Activated T-cell treated with anti-CD3 and anti-CD28 coated beads, Interleukin-2, amount 50 U/mL, for 72 hours (primary cell): ENCODE measurements at regions not wholly inside any gene's neighbourhood (a gene's known extent, or its start where the extent isn't known, plus 50 kb on each side); places are given as distances from the start of the nearest gene placed in this dataset.

Experiments
- ATAC-seq, 2 donors: fragments of 150-1000 bp; cut with Tn5 transposase; replicated peaks in 1 of 2; 2 replicates each; pipeline ENCODE4 v1.10.0; 2021; ENCODE audit warnings: moderate library complexity in 2 of 2, mild to moderate bottlenecking in 1 of 2
- DNase-seq, 2 donors: peaks; one replicate each; pipeline ENCODE4 v3.0.0; 2021 to 2022; ENCODE audit warnings: mixed read lengths in 1 of 2
- H3K27ac Mint-ChIP-seq: one replicate; pipeline ENCODE4 v1.8.0; 2022; ENCODE audit warnings: mild to moderate bottlenecking, moderate library complexity, mixed read lengths
- H3K27me3 Mint-ChIP-seq: one replicate; pipeline ENCODE4 v1.8.0; 2022; ENCODE audit warnings: low read depth, mixed read lengths
- H3K36me3 Mint-ChIP-seq, 2 donors: one replicate each; pipeline ENCODE4 v1.8.0; 2022; ENCODE audit warnings: mixed read lengths in 2 of 2, mild to moderate bottlenecking in 1 of 2; ENCODE audit not compliant: insufficient read depth in 2 of 2
- H3K4me1 Mint-ChIP-seq: one replicate; pipeline ENCODE4 v1.8.0; 2022; ENCODE audit warnings: low read depth, mixed read lengths
- H3K4me3 Mint-ChIP-seq, 2 donors: one replicate each; pipeline ENCODE4 v1.8.0; 2022; ENCODE audit warnings: mild to moderate bottlenecking in 2 of 2, mixed read lengths in 2 of 2, moderate library complexity in 2 of 2
- H3K9me3 Mint-ChIP-seq, 2 donors: one replicate each; pipeline ENCODE4 v1.8.0; 2022; ENCODE audit warnings: mixed read lengths in 2 of 2

- DNase-seq, result no peak
- Mint-ChIP-seq H3K4me1 (peaks cover 23% of the 10 kb centered on the region), H3K27me3 (peaks cover 21% of the 10 kb centered on the region), H3K4me3 (no peak overlapping the region), H3K27ac (no peak overlapping the region), H3K9me3 (no peaks in the 10 kb centered on the region), H3K36me3 (no peaks in the 10 kb centered on the region)
- no peak for ATAC-seq
Observed at GRCh38 chr2:173451941-173452340, 97.3 kb downstream of the CDCA7 start.

GRCh38 chr2:173452416-173452815 lies 97.7 kb downstream of the CDCA7 start:
- peaks cover 21% of the 10 kb centered on the region for H3K27me3 Mint-ChIP-seq
- ATAC-seq (no peak), DNase-seq (no peak)
- H3K4me1 Mint-ChIP-seq, result peaks cover 23% of the 10 kb centered on the region
- H3K4me3 Mint-ChIP-seq, result no peak overlapping the region
- no peaks in the 10 kb centered on the region for H3K36me3 Mint-ChIP-seq
- no peaks in the 10 kb centered on the region for H3K9me3 Mint-ChIP-seq
- no peak overlapping the region for H3K27ac Mint-ChIP-seq

GRCh38 chr2:173456960-173457359 lies 102.3 kb downstream of the CDCA7 start:
- Mint-ChIP-seq H3K27ac (no peak overlapping the region), H3K36me3 (no peaks in the 10 kb centered on the region), H3K9me3 (no peaks in the 10 kb centered on the region), H3K4me1 (no peaks in the 10 kb centered on the region), H3K27me3 (peaks cover 22% of the 10 kb centered on the region), H3K4me3 (no peak overlapping the region)
- DNase-seq (no peak), ATAC-seq (no peak)

- ATAC-seq, result no peak
- no peak overlapping the region for H3K4me3 Mint-ChIP-seq
- no peak overlapping the region for H3K27ac Mint-ChIP-seq
- peaks cover 26% of the 10 kb centered on the region for H3K27me3 Mint-ChIP-seq
- no peaks in the 10 kb centered on the region for H3K4me1 Mint-ChIP-seq
- no peaks in the 10 kb centered on the region for H3K36me3 Mint-ChIP-seq
- DNase-seq, result no peak
- no peaks in the 10 kb centered on the region for H3K9me3 Mint-ChIP-seq
Observed at GRCh38 chr2:173457366-173457765, 102.7 kb downstream of the CDCA7 start.

- DNase-seq (no peak), ATAC-seq (no peak)
- no peaks in the 10 kb centered on the region for H3K9me3 Mint-ChIP-seq
- H3K36me3 Mint-ChIP-seq, result no peaks in the 10 kb centered on the region
- peaks cover 30% of the 10 kb centered on the region for H3K27me3 Mint-ChIP-seq
- no peak overlapping the region for H3K27ac Mint-ChIP-seq
- no peaks in the 10 kb centered on the region for H3K4me1 Mint-ChIP-seq
- no peak overlapping the region for H3K4me3 Mint-ChIP-seq
Observed at GRCh38 chr2:173458991-173459780, 104.5 kb downstream of the CDCA7 start.

- H3K36me3 Mint-ChIP-seq, result peaks cover 0 to 1% of the 10 kb centered on the region in 2 donors
- ATAC-seq, result no peak
- H3K4me1 Mint-ChIP-seq, result no peaks in the 10 kb centered on the region
- no peak for DNase-seq
- H3K9me3 Mint-ChIP-seq, result no peaks in the 10 kb centered on the region
- no peak overlapping the region for H3K27ac Mint-ChIP-seq
- H3K4me3 Mint-ChIP-seq, result no peak overlapping the region
- peaks cover 30% of the 10 kb centered on the region for H3K27me3 Mint-ChIP-seq
Observed at GRCh38 chr2:173462892-173463840, 108.5 kb downstream of the CDCA7 start.

GRCh38 chr2:173463846-173464245 lies 109.2 kb downstream of the CDCA7 start:
- peaks cover 30% of the 10 kb centered on the region for H3K27me3 Mint-ChIP-seq
- H3K27ac Mint-ChIP-seq, result no peak overlapping the region
- no peak for ATAC-seq
- H3K4me3 Mint-ChIP-seq, result no peak overlapping the region
- no peaks in the 10 kb centered on the region for H3K9me3 Mint-ChIP-seq
- no peak for DNase-seq
- H3K4me1 Mint-ChIP-seq, result no peaks in the 10 kb centered on the region
- H3K36me3 Mint-ChIP-seq, result peaks cover 0 to 1% of the 10 kb centered on the region in 2 donors

GRCh38 chr2:173467751-173468150 lies 113.1 kb downstream of the CDCA7 start:
- peaks cover 1 to 2% of the 10 kb centered on the region in 2 donors for H3K9me3 Mint-ChIP-seq

GRCh38 chr2:173468266-173468793 lies 113.7 kb downstream of the CDCA7 start:
- Mint-ChIP-seq H3K27ac (no peak overlapping the region), H3K36me3 (peaks cover 0 to 3% of the 10 kb centered on the region in 2 donors), H3K4me3 (no peak overlapping the region), H3K27me3 (peaks cover 11% of the 10 kb centered on the region), H3K9me3 (peaks cover 1 to 2% of the 10 kb centered on the region in 2 donors), H3K4me1 (no peaks in the 10 kb centered on the region)
- ATAC-seq (no peak), DNase-seq (no peak)

More at GRCh38 chr2:173467751-173468150, 113.1 kb downstream of the CDCA7 start:
- no peak overlapping the region for H3K4me3 Mint-ChIP-seq
- ATAC-seq (no peak), DNase-seq (no peak)
- peaks cover 16% of the 10 kb centered on the region for H3K27me3 Mint-ChIP-seq
- no peak overlapping the region for H3K27ac Mint-ChIP-seq
- no peaks in the 10 kb centered on the region for H3K4me1 Mint-ChIP-seq
- H3K36me3 Mint-ChIP-seq, result peaks cover 0 to 3% of the 10 kb centered on the region in 2 donors

- Mint-ChIP-seq H3K36me3 (peaks cover 0 to 3% of the 10 kb centered on the region in 2 donors), H3K4me1 (no peaks in the 10 kb centered on the region), H3K4me3 (no peak overlapping the region), H3K27ac (no peak overlapping the region), H3K9me3 (peaks cover 1 to 2% of the 10 kb centered on the region in 2 donors), H3K27me3 (peaks cover 23% of the 10 kb centered on the region)
- DNase-seq (no peak), ATAC-seq (no peak)
Observed at GRCh38 chr2:173472112-173472511, 117.4 kb downstream of the CDCA7 start.

- no peak for DNase-seq
- ATAC-seq, result no peak
- Mint-ChIP-seq H3K4me1 (no peaks in the 10 kb centered on the region), H3K4me3 (no peak overlapping the region), H3K9me3 (no peaks in the 10 kb centered on the region), H3K36me3 (no peaks in the 10 kb centered on the region), H3K27me3 (no peaks in the 10 kb centered on the region), H3K27ac (no peak overlapping the region)
Observed at GRCh38 chr2:173483137-173483536, 128.5 kb downstream of the CDCA7 start.

GRCh38 chr2:173488861-173489260 lies 134.2 kb downstream of the CDCA7 start:
- Mint-ChIP-seq H3K36me3 (no peaks in the 10 kb centered on the region), H3K4me1 (no peaks in the 10 kb centered on the region), H3K27me3 (peaks cover 10% of the 10 kb centered on the region), H3K27ac (no peak overlapping the region), H3K4me3 (no peak overlapping the region), H3K9me3 (no peaks in the 10 kb centered on the region)
- DNase-seq (no peak), ATAC-seq (no peak)

- no peaks in the 10 kb centered on the region for H3K4me1 Mint-ChIP-seq
Observed at GRCh38 chr2:173491418-173491817, 136.7 kb downstream of the CDCA7 start.

More at GRCh38 chr2:173491418-173491817, 136.7 kb downstream of the CDCA7 start:
- Mint-ChIP-seq H3K9me3 (no peaks in the 10 kb centered on the region), H3K27me3 (peaks cover 10% of the 10 kb centered on the region), H3K4me3 (no peak overlapping the region), H3K27ac (no peak overlapping the region), H3K36me3 (no peaks in the 10 kb centered on the region)
- ATAC-seq (no peak), DNase-seq (no peak)
